22Rv1 (cell line): ENCODE measurements at regions not wholly inside any gene's neighbourhood (a gene's known extent, or its start where the extent isn't known, plus 50 kb on each side); places are given as distances from the start of the nearest gene placed in this dataset.

Source experiments
- H3K27ac ChIP-seq: fragments of 450-650 bp; 2 replicates; pipeline ENCODE4 v1.5.1; 2017
- ZFX ChIP-seq: fragments of 450-650 bp; IDR thresholded peaks from 2 replicates; pipeline ENCODE4 v1.6.1; 2017; ENCODE audit warnings: antibody characterized with exemption, borderline replicate concordance
- TF ChIP-seq, protein P1 (sequence below): fragments of 450-650 bp; IDR thresholded peaks from 2 replicates; pipeline ENCODE4 v1.5.1; 2017; ENCODE audit warnings: mild to moderate bottlenecking

DNA sequence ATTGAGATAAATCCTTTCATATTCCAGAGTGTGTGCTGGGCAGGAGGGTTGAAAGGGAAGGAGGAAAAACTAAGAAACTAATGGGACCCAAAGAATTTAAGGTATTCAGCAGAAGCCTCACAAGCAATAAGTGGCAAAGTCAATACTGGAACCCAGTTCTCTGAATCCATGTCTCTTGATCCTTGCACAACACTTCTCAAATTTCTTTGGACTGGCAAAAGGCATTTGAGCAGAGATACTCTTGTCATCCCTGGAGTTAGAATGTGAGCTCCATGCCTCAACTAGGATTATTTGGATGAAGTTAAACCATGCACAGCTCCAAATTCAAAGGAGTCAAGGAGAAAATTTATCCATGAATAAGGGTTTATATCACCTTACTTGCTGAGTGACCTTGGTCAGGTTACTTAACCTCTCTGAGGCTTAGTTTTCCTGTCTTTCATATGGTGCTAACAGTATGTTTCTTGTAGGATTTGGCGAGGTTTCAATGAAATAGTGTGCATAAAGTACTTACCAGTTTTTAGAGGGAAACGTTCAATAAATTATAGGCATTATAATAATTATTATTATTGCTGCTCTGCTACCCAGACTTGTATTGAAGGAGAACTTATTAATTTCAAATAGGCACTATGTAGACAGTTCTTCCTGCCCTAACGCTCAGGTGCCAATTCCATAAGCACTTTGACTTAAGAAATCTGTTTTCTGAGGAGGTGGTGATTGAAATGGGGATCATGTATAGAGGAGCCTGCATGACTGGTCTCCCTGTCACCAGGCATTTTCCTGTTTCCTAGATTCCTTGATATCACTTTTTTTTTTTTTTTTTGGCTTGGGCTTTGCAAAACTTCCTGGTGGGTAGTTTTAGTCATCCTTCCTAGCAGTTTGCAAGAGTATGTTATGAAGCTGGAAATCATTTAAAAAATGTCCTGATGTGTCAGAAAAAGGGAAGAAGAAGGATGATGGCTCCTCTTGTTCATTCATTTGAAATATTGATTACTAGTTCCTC, 125.0 kb upstream of the JUN start:
- no peak for TF ChIP-seq ZFX
- TF ChIP-seq, protein P1, sequence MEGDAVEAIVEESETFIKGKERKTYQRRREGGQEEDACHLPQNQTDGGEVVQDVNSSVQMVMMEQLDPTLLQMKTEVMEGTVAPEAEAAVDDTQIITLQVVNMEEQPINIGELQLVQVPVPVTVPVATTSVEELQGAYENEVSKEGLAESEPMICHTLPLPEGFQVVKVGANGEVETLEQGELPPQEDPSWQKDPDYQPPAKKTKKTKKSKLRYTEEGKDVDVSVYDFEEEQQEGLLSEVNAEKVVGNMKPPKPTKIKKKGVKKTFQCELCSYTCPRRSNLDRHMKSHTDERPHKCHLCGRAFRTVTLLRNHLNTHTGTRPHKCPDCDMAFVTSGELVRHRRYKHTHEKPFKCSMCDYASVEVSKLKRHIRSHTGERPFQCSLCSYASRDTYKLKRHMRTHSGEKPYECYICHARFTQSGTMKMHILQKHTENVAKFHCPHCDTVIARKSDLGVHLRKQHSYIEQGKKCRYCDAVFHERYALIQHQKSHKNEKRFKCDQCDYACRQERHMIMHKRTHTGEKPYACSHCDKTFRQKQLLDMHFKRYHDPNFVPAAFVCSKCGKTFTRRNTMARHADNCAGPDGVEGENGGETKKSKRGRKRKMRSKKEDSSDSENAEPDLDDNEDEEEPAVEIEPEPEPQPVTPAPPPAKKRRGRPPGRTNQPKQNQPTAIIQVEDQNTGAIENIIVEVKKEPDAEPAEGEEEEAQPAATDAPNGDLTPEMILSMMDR = no peak
- H3K27ac ChIP-seq = no peak overlapping the region

DNA sequence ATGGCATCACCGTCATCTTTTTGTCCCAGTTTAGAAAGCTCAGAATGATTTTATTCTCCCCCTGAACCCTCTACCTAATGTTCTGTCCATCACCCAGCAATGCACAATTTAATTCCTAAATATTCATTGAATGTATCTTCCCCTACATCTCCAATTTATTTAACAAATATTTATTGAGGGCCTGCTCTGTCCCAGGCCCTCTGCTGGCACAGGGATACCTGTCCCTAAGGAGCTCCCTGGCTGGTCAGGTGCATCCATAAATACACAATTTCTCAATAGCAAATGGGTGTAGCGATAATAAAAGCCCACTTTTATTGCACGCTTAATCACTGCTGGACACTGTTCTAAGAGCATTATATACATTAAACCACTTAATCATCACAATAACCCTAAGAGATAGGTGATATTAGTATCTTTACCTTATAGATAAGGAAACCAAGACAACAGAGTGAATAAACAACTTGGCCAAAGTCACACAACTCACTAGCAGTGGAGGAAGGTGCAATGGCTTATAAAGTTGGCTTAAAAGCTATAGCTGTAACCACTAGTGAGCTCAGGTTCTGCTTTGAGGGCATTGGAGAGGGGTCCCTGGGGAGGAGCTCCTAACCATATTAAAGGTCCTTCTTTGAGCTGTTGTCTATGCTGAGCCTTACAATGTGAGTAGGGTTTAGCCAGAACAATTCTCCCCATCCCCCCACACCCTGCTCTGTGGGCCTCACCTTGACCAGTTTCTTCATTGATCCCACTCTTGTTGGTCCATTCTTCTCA, 126.3 kb upstream of the JUN start:
- no peak overlapping the region for H3K27ac ChIP-seq
- TF ChIP-seq, protein P1 = no peak
- TF ChIP-seq ZFX = no peak

DNA sequence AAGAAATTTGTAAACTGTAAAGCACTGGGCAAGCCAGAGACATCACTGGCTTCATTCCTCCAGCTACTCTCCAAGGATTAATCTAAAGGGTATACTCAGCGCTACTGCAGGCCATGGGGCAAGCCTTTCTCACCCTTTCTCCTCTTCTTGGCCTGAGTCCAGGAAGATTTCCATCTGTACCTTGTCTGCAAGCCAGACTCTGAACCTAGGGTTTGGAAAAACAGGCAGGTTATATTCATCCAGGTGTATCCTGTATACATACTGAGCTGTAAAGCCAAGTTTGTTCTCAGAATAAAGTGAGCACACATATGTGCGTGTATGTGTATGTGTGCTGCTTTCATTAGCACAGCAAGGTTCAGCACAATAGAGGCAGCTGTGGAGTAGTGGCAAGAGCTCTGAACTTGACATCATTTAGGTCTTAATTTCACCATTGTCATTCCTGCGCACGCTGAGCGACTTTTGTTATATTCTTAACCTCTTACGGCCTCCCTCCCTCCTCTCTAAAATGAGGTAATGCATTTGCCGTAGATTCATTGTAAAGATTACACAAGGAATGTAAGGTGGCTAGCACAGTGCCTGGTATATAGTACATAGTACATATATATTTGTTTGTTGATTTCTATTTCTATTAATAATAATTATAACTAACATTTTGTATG, 128.1 kb upstream of the JUN start:
- no peak for TF ChIP-seq ZFX
- TF ChIP-seq, protein P1 = no peak
- no peak overlapping the region for H3K27ac ChIP-seq

DNA sequence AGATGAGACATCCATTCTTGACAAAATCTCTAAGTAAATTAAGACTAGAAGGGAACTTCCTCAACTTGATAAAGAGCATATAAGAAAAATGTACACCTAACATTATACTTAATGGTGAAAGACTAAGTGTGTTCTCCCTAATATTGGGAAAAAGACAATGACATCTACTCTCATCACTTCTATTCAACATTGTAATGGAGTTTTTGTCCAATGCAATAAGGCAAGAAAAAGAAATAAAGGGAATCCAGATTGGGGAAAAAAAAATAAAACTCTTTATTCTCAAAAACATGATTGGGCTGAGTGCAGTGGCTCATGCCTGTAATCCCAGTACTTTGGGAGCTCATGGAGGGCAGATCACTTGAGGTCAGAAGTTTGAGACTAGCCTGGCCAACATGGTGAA, 131.1 kb upstream of the JUN start:
- no peak overlapping the region for H3K27ac ChIP-seq
- TF ChIP-seq, protein P1 = no peak
- TF ChIP-seq ZFX = no peak

DNA sequence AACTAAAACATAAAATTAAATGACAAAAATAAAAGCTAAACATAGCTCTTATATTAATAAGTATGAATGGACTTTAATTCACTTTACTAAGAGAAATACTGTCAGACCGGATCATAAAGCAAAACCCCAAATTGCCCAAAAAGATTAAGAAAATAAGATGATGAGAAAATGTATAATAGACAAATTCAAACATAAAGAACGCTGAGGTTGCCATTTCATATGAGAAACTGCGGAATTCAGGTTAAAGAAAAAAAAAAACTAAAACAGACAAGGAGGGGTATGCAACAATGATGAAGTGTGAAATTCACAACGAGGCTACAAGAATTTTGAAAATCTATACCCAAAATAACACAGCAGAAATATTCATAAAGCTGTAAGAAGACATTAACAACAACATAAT, 133.6 kb upstream of the JUN start:
- H3K27ac ChIP-seq = no peak overlapping the region
- no peak for TF ChIP-seq ZFX
- TF ChIP-seq, protein P1 = no peak

DNA sequence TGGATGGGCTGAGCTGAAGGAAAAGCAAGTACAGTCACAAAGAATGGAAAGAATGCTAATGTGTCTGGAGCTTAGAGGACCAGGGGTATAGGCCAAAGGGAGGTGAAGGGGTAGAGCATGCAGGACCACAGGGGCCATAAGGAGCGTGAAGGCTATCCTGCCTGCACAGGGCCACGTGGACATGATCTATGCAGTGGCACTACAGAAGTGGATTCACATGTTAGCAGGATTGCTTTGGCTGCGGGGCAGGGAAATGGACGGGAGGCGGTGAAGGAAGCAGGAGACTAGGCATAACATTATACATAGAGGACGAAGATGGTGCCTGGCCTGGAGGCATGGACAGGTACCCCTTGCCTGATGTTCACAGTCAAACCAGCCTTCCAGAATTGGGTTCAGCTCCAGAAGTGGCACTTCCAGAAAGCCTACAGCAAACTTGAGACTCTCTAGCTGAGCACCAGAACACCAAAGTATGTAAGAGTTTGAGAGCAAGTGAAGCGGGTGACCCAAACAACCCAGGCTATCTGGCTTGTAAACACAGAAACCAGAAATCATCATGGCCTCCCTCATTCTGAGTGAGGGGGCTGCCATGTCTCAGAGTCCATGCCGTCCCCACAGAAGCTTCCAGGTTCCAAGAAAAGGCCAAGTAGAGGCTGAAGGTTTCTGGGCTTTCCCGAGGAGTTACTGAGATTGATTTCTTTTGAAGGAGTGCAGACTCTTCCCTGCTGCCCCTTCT, 135.5 kb upstream of the JUN start:
- TF ChIP-seq ZFX = no peak
- TF ChIP-seq, protein P1 = no peak
- no peak overlapping the region for H3K27ac ChIP-seq
